ENCODE measurements at regions not wholly inside any gene's neighbourhood (a gene's known extent, or its start where the extent isn't known, plus 50 kb on each side); places are given as distances from the start of the nearest gene placed in this dataset.

DNA sequence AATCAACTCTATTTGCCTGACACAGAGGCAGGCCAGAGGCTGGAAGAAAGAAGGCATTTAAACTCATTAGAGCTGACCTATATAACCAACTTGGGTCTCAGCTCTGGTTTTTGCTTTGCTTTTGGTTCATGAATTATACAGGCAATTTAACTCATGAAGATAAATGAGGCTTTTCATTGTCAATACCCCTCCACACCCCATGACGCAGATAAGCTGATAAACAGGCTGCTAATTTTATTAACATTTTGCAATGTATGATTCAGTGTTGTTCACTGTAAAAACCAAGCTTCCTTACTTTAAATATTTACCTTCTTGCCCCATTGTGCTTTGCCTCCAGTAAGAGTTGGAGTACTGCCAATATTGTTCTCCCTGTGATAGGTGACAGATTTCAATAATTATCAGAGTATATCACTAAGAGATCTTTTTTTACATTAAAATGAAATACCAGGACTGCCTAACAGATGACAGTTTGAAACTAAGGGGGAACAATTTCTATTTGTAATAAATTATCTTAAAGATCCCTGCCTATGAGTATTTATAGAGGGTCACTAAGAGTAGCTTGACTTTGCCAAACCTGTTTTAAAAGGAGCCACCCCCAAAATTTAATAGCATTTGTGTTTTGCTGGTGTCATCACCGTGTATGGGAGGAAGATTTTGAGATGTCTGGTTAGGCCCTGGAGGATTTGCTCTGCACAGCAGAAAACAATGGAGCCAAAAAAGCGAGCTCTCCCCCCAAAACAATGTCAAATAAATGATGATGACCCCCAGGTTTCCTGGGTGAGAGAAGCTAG, 472.7 kb upstream of the NBEA start:
- Histone ChIP-seq H3K27ac (no peak overlapping the region), H3K36me3 (replicated peaks in 1 of 2) (no peaks in the 10 kb centered on the region), H3K9me3 (replicated peaks in 1 of 3) (no peaks in the 10 kb centered on the region), H3K4me1 (replicated peaks in 1 of 2) (no peaks in the 10 kb centered on the region), H3K4me3 (no peak overlapping the region), H3K27me3 (no peaks in the 10 kb centered on the region)
- 62 to 81% (median 79%) methylated on average over 3 of the region's 3 CpGs for WGBS, 4 donors
- no peak for DNase-seq
- TF ChIP-seq, protein P1, sequence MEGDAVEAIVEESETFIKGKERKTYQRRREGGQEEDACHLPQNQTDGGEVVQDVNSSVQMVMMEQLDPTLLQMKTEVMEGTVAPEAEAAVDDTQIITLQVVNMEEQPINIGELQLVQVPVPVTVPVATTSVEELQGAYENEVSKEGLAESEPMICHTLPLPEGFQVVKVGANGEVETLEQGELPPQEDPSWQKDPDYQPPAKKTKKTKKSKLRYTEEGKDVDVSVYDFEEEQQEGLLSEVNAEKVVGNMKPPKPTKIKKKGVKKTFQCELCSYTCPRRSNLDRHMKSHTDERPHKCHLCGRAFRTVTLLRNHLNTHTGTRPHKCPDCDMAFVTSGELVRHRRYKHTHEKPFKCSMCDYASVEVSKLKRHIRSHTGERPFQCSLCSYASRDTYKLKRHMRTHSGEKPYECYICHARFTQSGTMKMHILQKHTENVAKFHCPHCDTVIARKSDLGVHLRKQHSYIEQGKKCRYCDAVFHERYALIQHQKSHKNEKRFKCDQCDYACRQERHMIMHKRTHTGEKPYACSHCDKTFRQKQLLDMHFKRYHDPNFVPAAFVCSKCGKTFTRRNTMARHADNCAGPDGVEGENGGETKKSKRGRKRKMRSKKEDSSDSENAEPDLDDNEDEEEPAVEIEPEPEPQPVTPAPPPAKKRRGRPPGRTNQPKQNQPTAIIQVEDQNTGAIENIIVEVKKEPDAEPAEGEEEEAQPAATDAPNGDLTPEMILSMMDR (IDR thresholded peaks at IDR 0.05): no peak
- no peak for TF ChIP-seq POLR2A (IDR thresholded peaks at IDR 0.05)
- intact Hi-C loops (cut with DNase I): no loop called here

DNA sequence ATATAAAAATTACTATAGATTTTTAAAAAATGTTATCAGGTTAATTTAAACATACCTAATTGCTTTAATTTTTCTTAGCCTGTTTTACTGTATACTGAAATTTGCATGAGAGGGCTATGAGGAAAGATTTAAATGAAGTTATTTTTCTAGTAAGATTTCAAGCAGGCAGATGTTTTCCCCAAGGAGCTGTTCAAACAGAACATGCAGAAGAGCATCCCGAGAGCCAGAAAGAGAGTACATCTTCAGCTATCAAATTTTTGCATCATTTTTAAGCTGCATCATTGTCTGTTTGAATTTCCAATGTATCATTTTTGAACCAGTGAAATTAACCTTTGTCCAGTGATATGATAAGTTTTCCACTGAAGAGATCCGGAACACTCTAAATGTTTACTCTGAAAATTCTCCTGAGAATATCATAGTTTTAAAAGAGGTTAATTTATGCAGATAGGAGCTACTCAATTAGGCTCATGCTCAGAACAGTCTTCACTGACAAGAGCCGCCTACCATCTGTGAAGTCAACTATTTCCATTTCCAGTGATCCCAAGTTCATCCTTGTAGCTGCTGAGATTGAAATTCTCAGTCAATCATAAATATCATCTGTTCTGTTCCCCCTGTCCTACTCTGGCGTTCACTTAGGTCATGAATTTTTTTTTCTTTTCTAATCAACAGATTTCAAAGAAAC, 467.7 kb upstream of the NBEA start:
- H3K36me3 ChIP-seq (replicated peaks in 1 of 2): no peaks in the 10 kb centered on the region
- H3K9me3 ChIP-seq (replicated peaks in 1 of 3): no peaks in the 10 kb centered on the region
- WGBS, 4 donors: 68 to 77% (median 77%) methylated on average over 4 of the region's 4 CpGs
- no peaks in the 10 kb centered on the region for H3K27me3 ChIP-seq
- H3K4me3 ChIP-seq: no peak overlapping the region
- intact Hi-C loops (cut with DNase I): no loop called here
- no peaks in the 10 kb centered on the region for H3K4me1 ChIP-seq (replicated peaks in 1 of 2)
- H3K27ac ChIP-seq: no peak overlapping the region
- no peak for DNase-seq
- TF ChIP-seq, protein P1 (IDR thresholded peaks at IDR 0.05): no peak
- TF ChIP-seq POLR2A (IDR thresholded peaks at IDR 0.05): no peak

DNA sequence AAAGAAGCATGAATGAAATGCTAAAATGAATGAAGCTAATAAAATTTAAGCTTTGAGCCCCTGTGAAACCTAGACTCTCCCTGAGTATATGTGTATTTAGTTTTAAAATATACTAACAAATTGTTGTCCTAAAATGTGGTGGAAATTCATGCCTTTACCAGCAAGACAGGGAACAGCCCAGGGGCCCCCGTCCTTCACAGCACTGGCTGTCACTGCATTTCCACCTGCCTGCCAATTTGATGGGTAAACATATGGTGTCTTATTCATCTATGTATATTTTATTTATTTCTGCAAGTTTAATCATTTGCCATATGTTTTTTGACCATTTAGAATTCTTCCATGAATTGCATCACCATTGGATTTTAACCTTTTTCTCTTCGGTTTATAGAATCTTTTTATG, 463.7 kb upstream of the NBEA start:
- H3K4me1 ChIP-seq (replicated peaks in 1 of 2): no peaks in the 10 kb centered on the region
- intact Hi-C loops (cut with DNase I): no loop called here
- no peak overlapping the region for H3K27ac ChIP-seq
- no peak for TF ChIP-seq POLR2A (IDR thresholded peaks at IDR 0.05)
- TF ChIP-seq, protein P1 (IDR thresholded peaks at IDR 0.05): no peak
- H3K9me3 ChIP-seq (replicated peaks in 1 of 3): no peaks in the 10 kb centered on the region
- no peaks in the 10 kb centered on the region for H3K36me3 ChIP-seq (replicated peaks in 1 of 2)
- H3K27me3 ChIP-seq: no peaks in the 10 kb centered on the region
- WGBS, 4 donors: 86 to 90% (median 87%) methylated on average over 2 of the region's 2 CpGs
- DNase-seq: no peak
- no peak overlapping the region for H3K4me3 ChIP-seq

DNA sequence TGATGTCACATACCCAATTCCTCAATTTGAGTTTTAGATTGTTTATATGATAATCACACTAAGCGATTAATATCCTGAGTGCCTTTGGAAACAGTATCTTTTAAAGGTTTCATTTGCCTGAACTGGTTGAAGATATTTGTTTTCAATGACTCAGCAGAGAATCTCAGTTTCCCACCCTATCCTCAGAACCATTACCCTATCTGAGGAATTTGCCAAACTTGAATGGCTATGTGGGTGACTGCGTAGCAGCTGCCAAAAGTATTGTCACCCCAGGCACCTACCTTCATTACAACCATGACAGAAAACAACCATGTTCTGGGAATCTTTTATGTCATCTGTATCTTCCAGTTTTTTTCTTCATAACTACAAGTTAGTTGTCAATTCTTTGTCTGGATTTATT, 440.1 kb upstream of the NBEA start:
- no peak for DNase-seq
- Histone ChIP-seq H3K4me3 (no peak overlapping the region), H3K4me1 (replicated peaks in 1 of 2) (no peaks in the 10 kb centered on the region), H3K36me3 (replicated peaks in 1 of 2) (no peaks in the 10 kb centered on the region), H3K9me3 (replicated peaks in 1 of 3) (no peaks in the 10 kb centered on the region), H3K27ac (no peak overlapping the region), H3K27me3 (no peaks in the 10 kb centered on the region)
- no peak for TF ChIP-seq POLR2A (IDR thresholded peaks at IDR 0.05)
- TF ChIP-seq, protein P1 (IDR thresholded peaks at IDR 0.05): no peak
- 94 to 99% (median 97%) methylated on average over 2 of the region's 2 CpGs for WGBS, 4 donors
- intact Hi-C loops (cut with DNase I): no loop called here
